ENCODE measurements at regions not wholly inside any gene's neighbourhood (a gene's known extent, or its start where the extent isn't known, plus 50 kb on each side); places are given as distances from the start of the nearest gene placed in this dataset.
"Not testable (repeated sequence)": the region's sequence is repeated elsewhere in the genome, so short reads cannot be mapped to it uniquely, and the experiment has no call there.

DNA sequence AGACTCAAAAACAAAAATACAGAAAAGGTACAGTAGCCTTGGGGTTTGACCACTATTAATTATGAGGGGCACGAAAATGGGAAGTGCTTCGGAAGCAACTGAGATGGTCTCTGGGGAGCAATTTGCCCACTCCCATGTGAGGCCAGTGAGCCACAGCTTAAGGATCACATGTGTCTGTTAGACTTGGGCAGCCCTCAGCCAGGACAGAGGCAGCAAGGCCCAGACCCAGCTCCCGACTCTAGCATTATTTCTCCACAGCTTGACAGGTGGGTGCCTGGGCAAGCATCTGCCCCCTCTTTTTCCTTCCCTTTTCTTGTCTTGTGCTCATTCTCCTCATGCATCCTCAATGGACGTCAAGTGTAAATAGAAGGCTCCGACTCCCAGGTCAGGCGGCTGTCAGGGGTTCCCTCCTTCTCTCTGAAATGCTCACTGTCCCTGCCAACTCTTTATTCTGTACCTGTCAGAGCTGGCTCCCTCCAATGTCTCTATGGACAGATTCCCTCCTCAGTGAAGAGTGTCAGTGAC, 137.0 kb upstream of the RCN1 start:
- H3K27me3 ChIP-seq (ENCODE audit: insufficient read depth, low read length, poor library complexity, severe bottlenecking) = no peaks in the 10 kb centered on the region
- TF ChIP-seq EZH2phosphoT487 (IDR thresholded peaks at IDR 0.05; ENCODE audit: borderline replicate concordance) = no peak
- TF ChIP-seq, protein P1, sequence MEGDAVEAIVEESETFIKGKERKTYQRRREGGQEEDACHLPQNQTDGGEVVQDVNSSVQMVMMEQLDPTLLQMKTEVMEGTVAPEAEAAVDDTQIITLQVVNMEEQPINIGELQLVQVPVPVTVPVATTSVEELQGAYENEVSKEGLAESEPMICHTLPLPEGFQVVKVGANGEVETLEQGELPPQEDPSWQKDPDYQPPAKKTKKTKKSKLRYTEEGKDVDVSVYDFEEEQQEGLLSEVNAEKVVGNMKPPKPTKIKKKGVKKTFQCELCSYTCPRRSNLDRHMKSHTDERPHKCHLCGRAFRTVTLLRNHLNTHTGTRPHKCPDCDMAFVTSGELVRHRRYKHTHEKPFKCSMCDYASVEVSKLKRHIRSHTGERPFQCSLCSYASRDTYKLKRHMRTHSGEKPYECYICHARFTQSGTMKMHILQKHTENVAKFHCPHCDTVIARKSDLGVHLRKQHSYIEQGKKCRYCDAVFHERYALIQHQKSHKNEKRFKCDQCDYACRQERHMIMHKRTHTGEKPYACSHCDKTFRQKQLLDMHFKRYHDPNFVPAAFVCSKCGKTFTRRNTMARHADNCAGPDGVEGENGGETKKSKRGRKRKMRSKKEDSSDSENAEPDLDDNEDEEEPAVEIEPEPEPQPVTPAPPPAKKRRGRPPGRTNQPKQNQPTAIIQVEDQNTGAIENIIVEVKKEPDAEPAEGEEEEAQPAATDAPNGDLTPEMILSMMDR (conservative IDR thresholded peaks at IDR 0.05; ENCODE audit: low read length) = no peak
- H3K79me2 ChIP-seq (ENCODE audit: insufficient read depth, low read length) = no peaks in the 10 kb centered on the region
- no peak overlapping the region for H3K4me2 ChIP-seq (ENCODE audit: low read depth, low read length, poor library complexity, severe bottlenecking)
- H3K9ac ChIP-seq (ENCODE audit: low read depth, low read length, poor library complexity, severe bottlenecking) = no peak overlapping the region
- H2AFZ ChIP-seq (ENCODE audit: low read length) = no peak overlapping the region
- H3K9me2 ChIP-seq (replicated peaks; ENCODE audit: low read depth, low read length) = no peaks in the 10 kb centered on the region
- no peaks in the 10 kb centered on the region for H3K9me3 ChIP-seq (ENCODE audit: insufficient read depth, low read depth, low read length)
- no peak overlapping the region for H3K4me3 ChIP-seq (ENCODE audit: low read length, poor library complexity, severe bottlenecking)
- no peaks in the 10 kb centered on the region for H4K20me1 ChIP-seq (ENCODE audit: insufficient read depth, low read length, poor library complexity, severe bottlenecking)
- no peaks in the 10 kb centered on the region for H3K36me3 ChIP-seq (ENCODE audit: insufficient read depth, low read length)
- no peaks in the 10 kb centered on the region for H3F3A ChIP-seq (ENCODE audit: low read depth)
- H3K4me1 ChIP-seq (ENCODE audit: insufficient read depth, low read length, poor library complexity, severe bottlenecking) = no peaks in the 10 kb centered on the region

DNA sequence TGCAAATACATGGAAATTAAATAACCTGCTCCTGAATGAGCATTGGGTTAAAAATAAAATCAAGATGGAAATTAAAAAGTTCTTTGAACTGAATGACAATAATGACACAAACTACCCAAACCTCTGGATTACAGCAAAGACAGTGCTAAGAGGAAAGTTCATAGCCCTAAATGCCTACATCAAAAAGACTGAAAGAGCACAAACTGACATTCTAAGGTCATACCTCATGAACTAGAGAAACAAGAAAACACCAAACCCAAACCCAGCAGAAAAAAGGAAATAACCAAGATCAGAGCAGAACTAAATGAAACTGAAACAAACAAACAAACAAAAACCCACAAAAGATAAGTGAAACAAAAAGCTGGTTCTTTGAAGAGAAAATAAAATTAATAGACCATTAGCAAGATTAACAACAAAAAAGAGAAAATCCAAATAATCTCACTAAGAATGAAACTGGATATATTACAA, 138.6 kb upstream of the PAX6 start:
- H3K79me2 ChIP-seq (ENCODE audit: insufficient read depth, low read length); H3K4me1 ChIP-seq (ENCODE audit: insufficient read depth, low read length, poor library complexity, severe bottlenecking); H3K4me3 ChIP-seq (ENCODE audit: low read length, poor library complexity, severe bottlenecking); H3K9me3 ChIP-seq (ENCODE audit: insufficient read depth, low read depth, low read length); H3K4me2 ChIP-seq (ENCODE audit: low read depth, low read length, poor library complexity, severe bottlenecking); H3F3A ChIP-seq (ENCODE audit: low read depth); H3K9me2 ChIP-seq (replicated peaks; ENCODE audit: low read depth, low read length); H4K20me1 ChIP-seq (ENCODE audit: insufficient read depth, low read length, poor library complexity, severe bottlenecking); H2AFZ ChIP-seq (ENCODE audit: low read length); H3K27me3 ChIP-seq (ENCODE audit: insufficient read depth, low read length, poor library complexity, severe bottlenecking); H3K9ac ChIP-seq (ENCODE audit: low read depth, low read length, poor library complexity, severe bottlenecking); H3K36me3 ChIP-seq (ENCODE audit: insufficient read depth, low read length): not testable (repeated sequence)

DNA sequence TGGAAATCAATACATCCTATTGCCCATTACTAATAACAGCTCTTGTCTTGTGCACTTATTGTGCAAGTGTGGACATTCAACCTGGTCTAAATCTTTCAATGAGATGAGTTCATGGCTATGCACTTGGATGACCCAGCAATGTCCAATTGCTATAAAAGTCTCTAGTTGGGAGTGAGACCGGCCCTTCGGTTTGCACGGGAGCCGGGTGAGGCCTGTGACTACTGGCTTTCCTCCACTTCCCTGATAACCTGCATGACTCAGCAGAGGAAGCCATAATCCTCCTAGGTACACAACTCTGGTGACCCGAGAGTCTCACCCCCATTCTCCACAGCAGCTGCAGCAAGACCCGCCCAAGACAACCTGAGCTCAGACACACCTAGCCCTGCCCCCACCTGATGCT, 135.9 kb upstream of the PAX6 start:
- Histone ChIP-seq H3K79me2 (ENCODE audit: insufficient read depth, low read length) (no peaks in the 10 kb centered on the region), H4K20me1 (ENCODE audit: insufficient read depth, low read length, poor library complexity, severe bottlenecking) (no peaks in the 10 kb centered on the region), H3K36me3 (ENCODE audit: insufficient read depth, low read length) (no peaks in the 10 kb centered on the region), H3F3A (ENCODE audit: low read depth) (no peaks in the 10 kb centered on the region), H3K4me2 (ENCODE audit: low read depth, low read length, poor library complexity, severe bottlenecking) (no peak overlapping the region), H3K9me3 (ENCODE audit: insufficient read depth, low read depth, low read length) (no peaks in the 10 kb centered on the region), H2AFZ (ENCODE audit: low read length) (no peak overlapping the region), H3K4me1 (ENCODE audit: insufficient read depth, low read length, poor library complexity, severe bottlenecking) (no peaks in the 10 kb centered on the region), H3K9ac (ENCODE audit: low read depth, low read length, poor library complexity, severe bottlenecking) (no peak overlapping the region), H3K4me3 (ENCODE audit: low read length, poor library complexity, severe bottlenecking) (no peak overlapping the region), H3K27me3 (ENCODE audit: insufficient read depth, low read length, poor library complexity, severe bottlenecking) (no peaks in the 10 kb centered on the region), H3K9me2 (replicated peaks; ENCODE audit: low read depth, low read length) (no peaks in the 10 kb centered on the region)
- TF ChIP-seq, protein P1 (conservative IDR thresholded peaks at IDR 0.05; ENCODE audit: low read length) = no peak
- no peak for TF ChIP-seq EZH2phosphoT487 (IDR thresholded peaks at IDR 0.05; ENCODE audit: borderline replicate concordance)

DNA sequence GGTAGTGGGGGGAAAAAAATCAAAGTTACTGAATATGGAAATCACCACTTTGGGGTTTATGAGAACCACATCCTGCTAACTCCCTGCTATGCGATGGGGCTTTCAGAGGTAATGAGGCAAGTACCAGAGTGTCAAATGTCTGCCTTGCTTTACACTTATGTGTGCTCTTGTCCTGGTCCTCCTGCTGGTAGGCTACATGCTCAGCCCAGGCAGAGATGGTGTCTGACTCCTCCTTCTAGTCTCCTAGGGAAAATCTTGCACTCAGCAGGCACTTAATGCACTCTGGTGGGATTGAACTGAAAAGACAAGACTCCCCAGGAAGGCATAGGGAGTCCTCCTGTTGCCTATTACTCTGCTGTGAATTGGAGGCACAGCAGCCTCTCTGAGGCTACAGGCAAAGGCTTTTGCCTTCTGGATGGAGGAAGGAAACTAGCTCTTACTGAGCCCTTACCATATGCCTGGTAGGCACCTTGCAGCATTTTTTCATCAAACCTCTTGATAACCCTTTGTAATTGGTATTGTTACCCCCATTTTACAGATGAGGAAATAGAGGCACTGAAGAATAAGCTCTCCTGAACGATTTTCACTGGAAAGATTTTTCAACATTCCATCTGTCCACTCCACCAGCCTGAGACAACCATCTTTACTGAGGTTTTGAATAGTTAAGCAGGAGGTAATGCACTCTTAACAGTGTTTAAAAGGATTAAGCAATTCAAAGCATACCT, 132.1 kb upstream of the PAX6 start:
- no peaks in the 10 kb centered on the region for H3F3A ChIP-seq (ENCODE audit: low read depth)
- no peaks in the 10 kb centered on the region for H4K20me1 ChIP-seq (ENCODE audit: insufficient read depth, low read length, poor library complexity, severe bottlenecking)
- no peak overlapping the region for H2AFZ ChIP-seq (ENCODE audit: low read length)
- H3K4me1 ChIP-seq (ENCODE audit: insufficient read depth, low read length, poor library complexity, severe bottlenecking) = no peaks in the 10 kb centered on the region
- H3K9me3 ChIP-seq (ENCODE audit: insufficient read depth, low read depth, low read length) = no peaks in the 10 kb centered on the region
- no peak overlapping the region for H3K4me2 ChIP-seq (ENCODE audit: low read depth, low read length, poor library complexity, severe bottlenecking)
- no peaks in the 10 kb centered on the region for H3K9me2 ChIP-seq (replicated peaks; ENCODE audit: low read depth, low read length)
- H3K36me3 ChIP-seq (ENCODE audit: insufficient read depth, low read length) = no peaks in the 10 kb centered on the region
- TF ChIP-seq EZH2phosphoT487 (IDR thresholded peaks at IDR 0.05; ENCODE audit: borderline replicate concordance) = no peak
- TF ChIP-seq, protein P1 (conservative IDR thresholded peaks at IDR 0.05; ENCODE audit: low read length) = no peak
- H3K79me2 ChIP-seq (ENCODE audit: insufficient read depth, low read length) = no peaks in the 10 kb centered on the region
- H3K27me3 ChIP-seq (ENCODE audit: insufficient read depth, low read length, poor library complexity, severe bottlenecking) = no peaks in the 10 kb centered on the region
- H3K9ac ChIP-seq (ENCODE audit: low read depth, low read length, poor library complexity, severe bottlenecking) = no peak overlapping the region
- H3K4me3 ChIP-seq (ENCODE audit: low read length, poor library complexity, severe bottlenecking) = no peak overlapping the region

All from Loucy (cell line).